HepG2 (cell line): ENCODE measurements at regions not wholly inside any gene's neighbourhood (a gene's known extent, or its start where the extent isn't known, plus 50 kb on each side); places are given as distances from the start of the nearest gene placed in this dataset.

Source experiments
- ATAC-seq: fragments of 200-7000 bp; cut with Tn5 transposase; 3 replicates; pipeline ENCODE4 v1.9.1; 2020; ENCODE audit warnings: mild to moderate bottlenecking, moderate library complexity
- BruUV-seq: library from RNA; stranded (reverse); fragments of 400-500 nt; replicated peaks from 2 replicates; lab custom pipeline; 2021; lab: Mats Ljungman, UMichigan
- CTCF ChIA-PET: fragments of 300-600 bp; formaldehyde crosslinking; extraction: SDS; loops from one replicate; lab custom pipeline; 2021; ENCODE audit warnings: low total read pairs, inconsistent platforms, low intra/inter-chr PET ratio; lab: Yijun Ruan, JAX
- POLR2A ChIA-PET: fragments of 350-600 bp; sonication (Branson Sonifier 250); formaldehyde crosslinking; loops from one replicate; lab custom pipeline; 2020; ENCODE audit warnings: antibody characterized with exemption, inconsistent platforms; lab: Yijun Ruan, JAX
- DNase-seq: peaks from one replicate; pipeline ENCODE4 v3.0.0-alpha.2; 2015; ENCODE audit warnings: low spot score
- FAIRE-seq: peaks from 3 replicates; lab custom pipeline; 2011; peaks lifted over from hg19 to GRCh38; lab: Jason Lieb, UNC
- H2AFZ ChIP-seq: one replicate; pipeline ENCODE4 v1.6.1; 2011; ENCODE audit warnings: low read length, inconsistent platforms
- H3K27ac ChIP-seq: fragments of 300-600 bp; 3 replicates; pipeline ENCODE4 v1.8.0; 2011; ENCODE audit warnings: mixed run types, mild to moderate bottlenecking, mixed read lengths, low read length, inconsistent platforms; ENCODE audit not compliant: insufficient read depth; ENCODE audit errors: extremely low read length
- H3K27me3 ChIP-seq, 2 experiments: fragments of 200-600 bp in 1 of 2; 2 replicates in 1 of 2; 3 replicates in 1 of 2; pipeline versions ENCODE4 v1.6.0 to v1.8.0; 2011; ENCODE audit warnings: low read length in 2 of 2, mild to moderate bottlenecking in 2 of 2, moderate library complexity in 2 of 2, inconsistent platforms in 1 of 2; ENCODE audit not compliant: insufficient read depth in 2 of 2, control insufficient read depth in 1 of 2
- H3K36me3 ChIP-seq, 2 experiments: fragments of 200-600 bp in 1 of 2; replicated peaks in 1 of 2; 2 replicates in 1 of 2; 3 replicates in 1 of 2; pipeline versions ENCODE4 v1.5.1 to v1.8.0; 2011; ENCODE audit warnings: low read length in 2 of 2, inconsistent platforms in 1 of 2; ENCODE audit not compliant: insufficient read depth in 2 of 2, control insufficient read depth in 1 of 2
- H3K4me1 ChIP-seq: 2 replicates; pipeline ENCODE4 v1.5.1; 2012; ENCODE audit warnings: low read length, inconsistent platforms; ENCODE audit not compliant: insufficient read depth
- H3K4me2 ChIP-seq: 2 replicates; pipeline ENCODE4 v1.6.0; 2011; ENCODE audit warnings: low read depth, low read length, inconsistent platforms
- H3K4me3 ChIP-seq, 3 experiments: fragments of 200-600 bp in 1 of 3; sonication (generic), shearing (Covaris generic) in 1 of 3; replicated peaks in 1 of 3; 2 replicates each; pipeline ENCODE4 v1.5.1; 2011 to 2016; ENCODE audit warnings: low read length in 3 of 3, inconsistent platforms in 2 of 3, low read depth in 2 of 3, mild to moderate bottlenecking in 2 of 3, control low read depth in 1 of 3, mixed read lengths in 1 of 3; ENCODE audit not compliant: insufficient read depth in 1 of 3
- H3K79me2 ChIP-seq: one replicate; pipeline ENCODE4 v1.6.1; 2011; ENCODE audit warnings: low read length, inconsistent platforms; ENCODE audit not compliant: insufficient read depth
- H3K9ac ChIP-seq: 2 replicates; pipeline ENCODE4 v1.6.0; 2011; ENCODE audit warnings: mild to moderate bottlenecking, low read depth, low read length, inconsistent platforms; ENCODE audit not compliant: insufficient read depth
- H3K9me3 ChIP-seq: 2 replicates; pipeline ENCODE4 v1.5.1; 2012; ENCODE audit warnings: mild to moderate bottlenecking, low read length
- H4K20me1 ChIP-seq: 2 replicates; pipeline ENCODE4 v1.6.0; 2011; ENCODE audit warnings: inconsistent platforms, mild to moderate bottlenecking, low read length, moderate library complexity; ENCODE audit not compliant: insufficient read depth
- CC2D1A ChIP-seq: sonication (generic); formaldehyde crosslinking; IDR thresholded peaks from 2 replicates; pipeline ENCODE4 v1.8.1; 2023; ENCODE audit warnings: mild to moderate bottlenecking, missing genetic modification reagents
- FOXA3 ChIP-seq: IDR thresholded peaks from 2 replicates; pipeline ENCODE4 v1.6.1; 2016; ENCODE audit warnings: missing genetic modification reagents, missing compliant biosample characterization
- HOXD1 ChIP-seq: sonication (generic); formaldehyde crosslinking; IDR thresholded peaks from 2 replicates; pipeline ENCODE4 v1.5.0; 2020; ENCODE audit warnings: missing genetic modification reagents
- KDM1A ChIP-seq: IDR thresholded peaks from 2 replicates; pipeline ENCODE4 v1.6.1; 2016; ENCODE audit warnings: missing compliant biosample characterization
- SIN3A ChIP-seq: IDR thresholded peaks from 2 replicates; pipeline ENCODE4 v1.6.1; 2011; ENCODE audit warnings: low read depth, mild to moderate bottlenecking, control low read depth, low read length, borderline replicate concordance
- SMAD3 ChIP-seq: sonication (generic); formaldehyde crosslinking; IDR thresholded peaks from 2 replicates; pipeline ENCODE4 v1.4.0; 2020; ENCODE audit warnings: missing genetic modification reagents
- SMAD9 ChIP-seq: sonication (generic); formaldehyde crosslinking; IDR thresholded peaks from 2 replicates; pipeline ENCODE4 v1.5.1; 2020; ENCODE audit warnings: mild to moderate bottlenecking, missing genetic modification reagents
- SRSF4 ChIP-seq: fragments of 200-400 bp; formaldehyde crosslinking; IDR thresholded peaks from one replicate; pipeline ENCODE4 v1.6.1; 2018; ENCODE audit warnings: mild to moderate bottlenecking, low read depth, low read length, moderate library complexity; ENCODE audit not compliant: poor library complexity, severe bottlenecking
- ZC3H13 ChIP-seq: sonication (generic); formaldehyde crosslinking; IDR thresholded peaks from 2 replicates; pipeline ENCODE4 v1.8.1; 2023; ENCODE audit warnings: mild to moderate bottlenecking, missing genetic modification reagents, moderate library complexity
- ZC3H4 ChIP-seq: sonication (generic); formaldehyde crosslinking; IDR thresholded peaks from 2 replicates; pipeline ENCODE4 v1.4.0; 2020; ENCODE audit warnings: missing genetic modification reagents, borderline replicate concordance
- ZFP1 ChIP-seq: IDR thresholded peaks from 2 replicates; pipeline ENCODE4 v1.6.1; 2016
- ZNF484 ChIP-seq: sonication (generic); formaldehyde crosslinking; IDR thresholded peaks from 2 replicates; pipeline ENCODE4 v1.5.1; 2020; ENCODE audit warnings: mild to moderate bottlenecking, low read depth, missing genetic modification reagents, borderline replicate concordance
- ZSCAN12 ChIP-seq: sonication (generic); formaldehyde crosslinking; IDR thresholded peaks from 2 replicates; pipeline ENCODE4 v1.9.0; 2021; ENCODE audit warnings: mild to moderate bottlenecking, missing genetic modification reagents
- WGBS: methylation state at CpG from one replicate; pipeline ENCODE4 v1.1.6; 2017; ENCODE audit warnings: low lambda C conversion rate; 5-methylcytosine and 5-hydroxymethylcytosine counted together
- in situ Hi-C: cut with HindIII; loops from 2 replicates; pipeline ENCODE4 v1.10.0; 2017; ENCODE audit warnings: low pct_unique_long_range_greater_than_20kb; ENCODE audit not compliant: extremely low pct_ligation_motif_present
- intact Hi-C: fragments of 100-400 bp; cut with micrococcal nuclease; formaldehyde crosslinking; loops from one replicate; pipeline ENCODE4 v1.10.0; 2022; ENCODE audit not compliant: unreplicated experiment
- TF ChIP-seq, protein P1 (sequence below): sonication (generic); formaldehyde crosslinking; IDR thresholded peaks from 2 replicates; pipeline ENCODE4 v1.9.0; 2022; ENCODE audit warnings: low read depth, missing genetic modification reagents

DNA sequence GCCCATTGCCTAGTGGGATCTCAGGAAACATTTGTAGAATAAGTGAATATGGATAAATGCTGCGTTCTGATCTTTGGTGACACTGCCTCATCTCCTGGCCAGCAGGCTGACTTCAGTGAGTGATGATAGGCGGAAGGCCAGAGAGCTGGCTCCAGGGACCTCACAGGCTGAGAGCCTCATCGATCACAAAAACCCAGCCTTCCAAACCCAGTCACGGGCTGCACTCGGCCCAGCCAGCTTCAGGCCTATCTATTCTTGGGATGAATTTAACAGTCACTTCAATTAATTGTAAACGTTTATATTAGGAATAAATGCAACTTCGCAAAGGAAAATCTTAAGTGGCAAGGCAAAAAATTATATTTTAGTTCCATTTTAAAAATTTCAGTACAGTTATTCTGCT lies 201.6 kb downstream of the IRX2 start:
- peaks cover 0 to 14% of the 10 kb centered on the region in 2 experiments; a peak in 2 of 5 replicates for H3K27me3 ChIP-seq
- no peaks in the 10 kb centered on the region for H3K4me1 ChIP-seq
- H2AFZ ChIP-seq, result no peak overlapping the region
- peaks cover 14% of the 10 kb centered on the region for H3K9me3 ChIP-seq
- no peaks in the 10 kb centered on the region for H3K79me2 ChIP-seq
- ChIA-PET POLR2A (no interaction called here), CTCF (no interaction called here)
- no peaks in the 10 kb centered on the region for H4K20me1 ChIP-seq
- ATAC-seq (no peak), DNase-seq (no peak), FAIRE-seq (no peak)
- no TSS peak for BruUV-seq
- TF ChIP-seq ZNF484 (no peak), SMAD3 (CRISPR knock-in tag) (no peak), SMAD9 (CRISPR knock-in tag) (no peak), SIN3A (no peak), SRSF4 (no peak), FOXA3 (CRISPR knock-in tag) (no peak), ZFP1 (no peak), ZC3H4 (CRISPR knock-in tag) (no peak), HOXD1 (CRISPR knock-in tag) (no peak), KDM1A (CRISPR knock-in tag) (no peak), ZSCAN12 (CRISPR knock-in tag) (no peak), ZC3H13 (CRISPR knock-in tag) (no peak), CC2D1A (CRISPR knock-in tag) (no peak)
- TF ChIP-seq, protein P1, sequence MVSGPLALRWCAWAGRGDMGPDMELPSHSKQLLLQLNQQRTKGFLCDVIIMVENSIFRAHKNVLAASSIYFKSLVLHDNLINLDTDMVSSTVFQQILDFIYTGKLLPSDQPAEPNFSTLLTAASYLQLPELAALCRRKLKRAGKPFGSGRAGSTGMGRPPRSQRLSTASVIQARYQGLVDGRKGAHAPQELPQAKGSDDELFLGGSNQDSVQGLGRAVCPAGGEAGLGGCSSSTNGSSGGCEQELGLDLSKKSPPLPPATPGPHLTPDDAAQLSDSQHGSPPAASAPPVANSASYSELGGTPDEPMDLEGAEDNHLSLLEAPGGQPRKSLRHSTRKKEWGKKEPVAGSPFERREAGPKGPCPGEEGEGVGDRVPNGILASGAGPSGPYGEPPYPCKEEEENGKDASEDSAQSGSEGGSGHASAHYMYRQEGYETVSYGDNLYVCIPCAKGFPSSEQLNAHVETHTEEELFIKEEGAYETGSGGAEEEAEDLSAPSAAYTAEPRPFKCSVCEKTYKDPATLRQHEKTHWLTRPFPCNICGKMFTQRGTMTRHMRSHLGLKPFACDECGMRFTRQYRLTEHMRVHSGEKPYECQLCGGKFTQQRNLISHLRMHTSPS (CRISPR knock-in tag), result no peak
- 20% methylated on average over 7 of the region's 7 CpGs for WGBS
- no peak overlapping the region for H3K4me2 ChIP-seq
- H3K27ac ChIP-seq, result no peak overlapping the region
- in situ Hi-C loops, result no loop called here
- intact Hi-C loops, result no loop called here
- no peak overlapping the region for H3K4me3 ChIP-seq
- H3K9ac ChIP-seq, result no peak overlapping the region
- no peaks in the 10 kb centered on the region for H3K36me3 ChIP-seq
